GM23338 (cell line): ENCODE measurements at regions not wholly inside any gene's neighbourhood (a gene's known extent, or its start where the extent isn't known, plus 50 kb on each side); places are given as distances from the start of the nearest gene placed in this dataset.

Source experiments
- EZH2 ChIP-seq: fragments of 200-600 bp; sonication (generic); IDR thresholded peaks from one replicate; pipeline ENCODE4 v1.8.0; 2017; ENCODE audit warnings: antibody characterized with exemption, mild to moderate bottlenecking, low read depth; ENCODE audit not compliant: unreplicated experiment
- EZH2phosphoT487 ChIP-seq: fragments of 200-600 bp; sonication (generic); IDR thresholded peaks from one replicate; pipeline ENCODE4 v1.8.1; 2018; ENCODE audit warnings: antibody characterized with exemption; ENCODE audit not compliant: unreplicated experiment
- TF ChIP-seq, protein P1 (sequence below), 2 experiments: fragments of 200-600 bp in 1 of 2; sonication (generic) in 1 of 2; conservative IDR thresholded peaks; 2 replicates each; pipeline versions ENCODE4 v1.5.1 to v1.6.1; 2016 to 2017; ENCODE audit warnings: antibody characterized with exemption in 2 of 2, low read depth in 2 of 2, mild to moderate bottlenecking in 2 of 2, moderate library complexity in 1 of 2
- TF ChIP-seq, protein P2 (sequence below): IDR thresholded peaks from one replicate; pipeline ENCODE4 v1.6.1; 2018; ENCODE audit warnings: antibody characterized with exemption; ENCODE audit not compliant: unreplicated experiment

DNA sequence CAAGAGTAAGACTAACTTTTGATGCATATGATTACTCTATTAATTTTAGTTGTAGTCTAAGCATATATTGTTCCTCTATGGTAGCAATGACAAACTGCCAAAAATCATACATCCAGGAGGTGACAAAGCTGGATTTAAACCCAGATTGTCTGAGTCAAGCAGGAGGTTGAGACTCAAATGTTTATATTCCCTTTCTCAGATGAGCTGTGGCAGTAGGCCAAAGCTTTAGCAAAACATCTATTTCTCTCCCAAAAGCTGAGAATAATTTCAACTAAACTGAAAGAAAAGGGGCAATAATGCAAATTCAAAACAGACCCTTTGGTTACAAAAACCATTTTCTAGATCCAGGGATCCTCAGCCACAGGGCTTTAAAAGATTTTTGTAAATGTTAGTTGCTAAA, 173.6 kb downstream of the SEC23A start:
- TF ChIP-seq, protein P1, sequence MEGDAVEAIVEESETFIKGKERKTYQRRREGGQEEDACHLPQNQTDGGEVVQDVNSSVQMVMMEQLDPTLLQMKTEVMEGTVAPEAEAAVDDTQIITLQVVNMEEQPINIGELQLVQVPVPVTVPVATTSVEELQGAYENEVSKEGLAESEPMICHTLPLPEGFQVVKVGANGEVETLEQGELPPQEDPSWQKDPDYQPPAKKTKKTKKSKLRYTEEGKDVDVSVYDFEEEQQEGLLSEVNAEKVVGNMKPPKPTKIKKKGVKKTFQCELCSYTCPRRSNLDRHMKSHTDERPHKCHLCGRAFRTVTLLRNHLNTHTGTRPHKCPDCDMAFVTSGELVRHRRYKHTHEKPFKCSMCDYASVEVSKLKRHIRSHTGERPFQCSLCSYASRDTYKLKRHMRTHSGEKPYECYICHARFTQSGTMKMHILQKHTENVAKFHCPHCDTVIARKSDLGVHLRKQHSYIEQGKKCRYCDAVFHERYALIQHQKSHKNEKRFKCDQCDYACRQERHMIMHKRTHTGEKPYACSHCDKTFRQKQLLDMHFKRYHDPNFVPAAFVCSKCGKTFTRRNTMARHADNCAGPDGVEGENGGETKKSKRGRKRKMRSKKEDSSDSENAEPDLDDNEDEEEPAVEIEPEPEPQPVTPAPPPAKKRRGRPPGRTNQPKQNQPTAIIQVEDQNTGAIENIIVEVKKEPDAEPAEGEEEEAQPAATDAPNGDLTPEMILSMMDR (conservative IDR thresholded peaks at IDR 0.05; ENCODE audit: low read depth in 2 of 2), result no peak
- TF ChIP-seq EZH2 (no peak), EZH2phosphoT487 (no peak)
- TF ChIP-seq, protein P2, sequence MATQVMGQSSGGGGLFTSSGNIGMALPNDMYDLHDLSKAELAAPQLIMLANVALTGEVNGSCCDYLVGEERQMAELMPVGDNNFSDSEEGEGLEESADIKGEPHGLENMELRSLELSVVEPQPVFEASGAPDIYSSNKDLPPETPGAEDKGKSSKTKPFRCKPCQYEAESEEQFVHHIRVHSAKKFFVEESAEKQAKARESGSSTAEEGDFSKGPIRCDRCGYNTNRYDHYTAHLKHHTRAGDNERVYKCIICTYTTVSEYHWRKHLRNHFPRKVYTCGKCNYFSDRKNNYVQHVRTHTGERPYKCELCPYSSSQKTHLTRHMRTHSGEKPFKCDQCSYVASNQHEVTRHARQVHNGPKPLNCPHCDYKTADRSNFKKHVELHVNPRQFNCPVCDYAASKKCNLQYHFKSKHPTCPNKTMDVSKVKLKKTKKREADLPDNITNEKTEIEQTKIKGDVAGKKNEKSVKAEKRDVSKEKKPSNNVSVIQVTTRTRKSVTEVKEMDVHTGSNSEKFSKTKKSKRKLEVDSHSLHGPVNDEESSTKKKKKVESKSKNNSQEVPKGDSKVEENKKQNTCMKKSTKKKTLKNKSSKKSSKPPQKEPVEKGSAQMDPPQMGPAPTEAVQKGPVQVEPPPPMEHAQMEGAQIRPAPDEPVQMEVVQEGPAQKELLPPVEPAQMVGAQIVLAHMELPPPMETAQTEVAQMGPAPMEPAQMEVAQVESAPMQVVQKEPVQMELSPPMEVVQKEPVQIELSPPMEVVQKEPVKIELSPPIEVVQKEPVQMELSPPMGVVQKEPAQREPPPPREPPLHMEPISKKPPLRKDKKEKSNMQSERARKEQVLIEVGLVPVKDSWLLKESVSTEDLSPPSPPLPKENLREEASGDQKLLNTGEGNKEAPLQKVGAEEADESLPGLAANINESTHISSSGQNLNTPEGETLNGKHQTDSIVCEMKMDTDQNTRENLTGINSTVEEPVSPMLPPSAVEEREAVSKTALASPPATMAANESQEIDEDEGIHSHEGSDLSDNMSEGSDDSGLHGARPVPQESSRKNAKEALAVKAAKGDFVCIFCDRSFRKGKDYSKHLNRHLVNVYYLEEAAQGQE, result no peak
